ENCODE measurements at regions not wholly inside any gene's neighbourhood (a gene's known extent, or its start where the extent isn't known, plus 50 kb on each side); places are given as distances from the start of the nearest gene placed in this dataset.

DNA sequence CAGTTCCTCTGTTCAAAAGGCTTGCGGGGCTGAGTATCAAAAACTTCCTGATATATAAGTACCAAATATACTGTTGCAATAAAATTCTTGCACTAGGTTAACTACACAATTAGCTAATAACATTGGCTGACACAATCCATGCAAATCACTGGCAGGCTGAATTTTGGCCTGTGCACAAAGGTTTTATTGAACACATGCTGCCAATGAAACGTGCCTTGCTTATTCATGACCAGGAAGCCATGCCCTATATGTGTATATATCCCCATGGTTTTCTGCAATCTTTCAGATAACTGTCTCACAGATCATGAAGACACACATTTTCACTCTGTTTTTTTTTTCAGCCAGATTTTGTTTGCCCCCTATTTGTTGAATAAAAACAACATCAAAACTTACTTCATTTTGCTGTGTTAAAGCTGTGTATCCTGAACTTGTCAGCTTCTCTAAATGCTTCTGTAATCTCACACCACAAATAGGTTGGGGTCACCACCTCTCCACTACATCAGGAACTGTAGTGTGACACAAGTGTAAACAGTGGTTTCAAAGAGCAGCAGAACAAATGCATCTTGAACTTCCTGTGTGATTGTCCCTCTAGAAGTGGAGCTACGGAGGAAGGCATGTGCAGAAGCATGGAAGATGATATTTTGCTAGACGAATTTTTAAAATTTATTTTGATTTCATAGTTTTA, 920.7 kb upstream of the NR2F2 start:
- Histone ChIP-seq H3K9me3 (ENCODE audit: insufficient read depth, low read depth, low read length) (no peaks in the 10 kb centered on the region), H3K4me1 (ENCODE audit: insufficient read depth, low read length) (no peaks in the 10 kb centered on the region), H3K4me3 (ENCODE audit: low read length) (no peak overlapping the region), H3K9ac (ENCODE audit: low read depth, low read length) (no peak overlapping the region), H3K36me3 (ENCODE audit: insufficient read depth, low read depth, low read length) (no peaks in the 10 kb centered on the region), H3K27me3 (ENCODE audit: insufficient read depth, low read length) (no peaks in the 10 kb centered on the region), H3K27ac (ENCODE audit: low read length) (no peak overlapping the region)

GRCh38 chr15:95410757-95411156, 919.7 kb upstream of the NR2F2 start:
- Histone ChIP-seq H3K27me3 (ENCODE audit: insufficient read depth, low read length) (no peaks in the 10 kb centered on the region), H3K9ac (ENCODE audit: low read depth, low read length) (no peak overlapping the region), H3K4me1 (ENCODE audit: insufficient read depth, low read length) (no peaks in the 10 kb centered on the region), H3K4me3 (ENCODE audit: low read length) (no peak overlapping the region), H3K36me3 (ENCODE audit: insufficient read depth, low read depth, low read length) (no peaks in the 10 kb centered on the region), H3K27ac (ENCODE audit: low read length) (no peak overlapping the region), H3K9me3 (ENCODE audit: insufficient read depth, low read depth, low read length) (no peaks in the 10 kb centered on the region)

DNA sequence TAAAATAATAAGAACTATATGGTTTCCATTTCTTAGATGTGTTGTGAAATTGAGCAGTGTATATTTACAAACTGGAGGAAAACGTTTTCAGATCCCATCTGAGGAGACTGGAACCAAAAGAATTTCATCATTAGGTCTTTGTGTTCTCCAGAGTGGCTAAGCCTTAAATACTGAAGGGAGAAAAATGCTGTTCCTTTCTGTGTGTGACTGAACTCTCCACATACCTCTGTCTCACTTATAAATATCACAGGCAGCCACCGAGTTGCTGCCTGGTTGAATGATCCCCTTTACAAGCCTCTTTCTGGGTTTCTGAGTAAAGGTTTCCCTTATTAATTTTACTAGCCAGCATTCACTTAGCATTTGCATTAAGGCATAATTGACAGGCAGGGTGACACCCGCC, 913.9 kb upstream of the NR2F2 start:
- no peaks in the 10 kb centered on the region for H3K27me3 ChIP-seq (ENCODE audit: insufficient read depth, low read length)
- H3K4me3 ChIP-seq (ENCODE audit: low read length): no peak overlapping the region
- H3K27ac ChIP-seq (ENCODE audit: low read length): no peak overlapping the region
- H3K9ac ChIP-seq (ENCODE audit: low read depth, low read length): no peak overlapping the region
- no peaks in the 10 kb centered on the region for H3K9me3 ChIP-seq (ENCODE audit: insufficient read depth, low read depth, low read length)
- no peaks in the 10 kb centered on the region for H3K4me1 ChIP-seq (ENCODE audit: insufficient read depth, low read length)
- H3K36me3 ChIP-seq (ENCODE audit: insufficient read depth, low read depth, low read length): no peaks in the 10 kb centered on the region

GRCh38 chr15:95417761-95418160, 912.7 kb upstream of the NR2F2 start:
- Histone ChIP-seq H3K4me3 (ENCODE audit: low read length) (no peak overlapping the region), H3K4me1 (ENCODE audit: insufficient read depth, low read length) (no peaks in the 10 kb centered on the region), H3K27ac (ENCODE audit: low read length) (no peak overlapping the region), H3K9me3 (ENCODE audit: insufficient read depth, low read depth, low read length) (peaks cover 8% of the 10 kb centered on the region; the same call in 1 of the 2 replicates), H3K36me3 (ENCODE audit: insufficient read depth, low read depth, low read length) (no peaks in the 10 kb centered on the region), H3K9ac (ENCODE audit: low read depth, low read length) (no peak overlapping the region), H3K27me3 (ENCODE audit: insufficient read depth, low read length) (no peaks in the 10 kb centered on the region)

DNA sequence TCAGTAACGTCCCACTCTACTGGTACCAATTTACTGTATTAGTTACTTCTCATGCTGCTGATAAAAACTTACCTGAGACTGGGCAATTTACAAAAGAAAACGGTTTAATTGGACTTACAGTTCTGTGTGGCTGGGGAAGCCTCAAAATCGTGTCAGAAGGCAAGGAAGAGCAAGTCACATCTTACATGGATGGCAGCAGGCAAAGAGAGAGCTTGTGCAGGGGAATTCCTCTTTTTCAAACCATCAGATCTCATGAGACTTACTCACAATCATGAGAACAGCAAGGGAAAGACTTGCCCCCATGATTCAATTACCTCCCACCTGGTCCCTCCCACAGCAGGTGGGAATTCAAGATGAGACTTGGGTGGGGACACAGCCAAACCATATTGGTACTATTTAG, 908.2 kb upstream of the NR2F2 start:
- Histone ChIP-seq H3K4me1 (ENCODE audit: insufficient read depth, low read length) (no peaks in the 10 kb centered on the region), H3K27me3 (ENCODE audit: insufficient read depth, low read length) (no peaks in the 10 kb centered on the region), H3K4me3 (ENCODE audit: low read length) (no peak overlapping the region), H3K9me3 (ENCODE audit: insufficient read depth, low read depth, low read length) (peaks cover 8% of the 10 kb centered on the region; the same call in 1 of the 2 replicates), H3K27ac (ENCODE audit: low read length) (no peak overlapping the region), H3K9ac (ENCODE audit: low read depth, low read length) (no peak overlapping the region), H3K36me3 (ENCODE audit: insufficient read depth, low read depth, low read length) (no peaks in the 10 kb centered on the region)

- Histone ChIP-seq H3K4me3 (ENCODE audit: low read length) (no peak overlapping the region), H3K36me3 (ENCODE audit: insufficient read depth, low read depth, low read length) (no peaks in the 10 kb centered on the region), H3K4me1 (ENCODE audit: insufficient read depth, low read length) (no peaks in the 10 kb centered on the region), H3K27me3 (ENCODE audit: insufficient read depth, low read length) (no peaks in the 10 kb centered on the region), H3K27ac (ENCODE audit: low read length) (no peak overlapping the region), H3K9ac (ENCODE audit: low read depth, low read length) (no peak overlapping the region), H3K9me3 (ENCODE audit: insufficient read depth, low read depth, low read length) (peaks cover 8% of the 10 kb centered on the region; the same call in 1 of the 2 replicates)
These were observed 904.6 kb upstream of the NR2F2 start for GRCh38 chr15:95425859-95426258.

GRCh38 chr15:95429345-95429744, 901.2 kb upstream of the NR2F2 start:
- no peaks in the 10 kb centered on the region for H3K4me1 ChIP-seq (ENCODE audit: insufficient read depth, low read length)
- H3K4me3 ChIP-seq (ENCODE audit: low read length): no peak overlapping the region
- H3K36me3 ChIP-seq (ENCODE audit: insufficient read depth, low read depth, low read length): no peaks in the 10 kb centered on the region
- no peaks in the 10 kb centered on the region for H3K27me3 ChIP-seq (ENCODE audit: insufficient read depth, low read length)
- H3K27ac ChIP-seq (ENCODE audit: low read length): no peak overlapping the region
- H3K9me3 ChIP-seq (ENCODE audit: insufficient read depth, low read depth, low read length): no peaks in the 10 kb centered on the region
- H3K9ac ChIP-seq (ENCODE audit: low read depth, low read length): no peak overlapping the region

DNA sequence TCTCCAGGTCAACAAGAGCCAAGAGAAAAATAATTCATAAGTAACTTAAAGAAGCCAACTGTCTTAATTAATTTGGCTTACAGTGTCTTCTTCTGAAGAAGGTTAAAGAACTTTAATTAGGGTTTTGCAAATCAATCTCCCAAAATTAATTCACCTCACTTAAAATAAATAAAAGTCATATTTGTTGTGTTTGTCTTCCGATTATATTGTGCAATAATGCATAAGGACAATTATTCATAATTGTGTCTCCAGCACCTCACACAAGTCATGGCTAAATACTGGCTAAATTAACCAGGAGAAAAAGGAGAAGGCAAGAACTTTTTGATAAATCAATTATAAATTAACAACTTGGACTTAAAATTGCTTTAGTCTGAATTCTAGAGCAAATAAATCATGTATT, 899.0 kb upstream of the NR2F2 start:
- Histone ChIP-seq H3K27ac (ENCODE audit: low read length) (no peak overlapping the region), H3K4me3 (ENCODE audit: low read length) (no peak overlapping the region), H3K27me3 (ENCODE audit: insufficient read depth, low read length) (no peaks in the 10 kb centered on the region), H3K9me3 (ENCODE audit: insufficient read depth, low read depth, low read length) (no peaks in the 10 kb centered on the region), H3K36me3 (ENCODE audit: insufficient read depth, low read depth, low read length) (no peaks in the 10 kb centered on the region), H3K4me1 (ENCODE audit: insufficient read depth, low read length) (no peaks in the 10 kb centered on the region), H3K9ac (ENCODE audit: low read depth, low read length) (no peak overlapping the region)

- no peak overlapping the region for H3K9ac ChIP-seq (ENCODE audit: low read depth, low read length)
- H3K4me1 ChIP-seq (ENCODE audit: insufficient read depth, low read length): no peaks in the 10 kb centered on the region
- H3K4me3 ChIP-seq (ENCODE audit: low read length): no peak overlapping the region
- no peaks in the 10 kb centered on the region for H3K27me3 ChIP-seq (ENCODE audit: insufficient read depth, low read length)
- H3K9me3 ChIP-seq (ENCODE audit: insufficient read depth, low read depth, low read length): no peaks in the 10 kb centered on the region
- H3K36me3 ChIP-seq (ENCODE audit: insufficient read depth, low read depth, low read length): no peaks in the 10 kb centered on the region
- no peak overlapping the region for H3K27ac ChIP-seq (ENCODE audit: low read length)
These were observed 897.6 kb upstream of the NR2F2 start for GRCh38 chr15:95432878-95433405.

DNA sequence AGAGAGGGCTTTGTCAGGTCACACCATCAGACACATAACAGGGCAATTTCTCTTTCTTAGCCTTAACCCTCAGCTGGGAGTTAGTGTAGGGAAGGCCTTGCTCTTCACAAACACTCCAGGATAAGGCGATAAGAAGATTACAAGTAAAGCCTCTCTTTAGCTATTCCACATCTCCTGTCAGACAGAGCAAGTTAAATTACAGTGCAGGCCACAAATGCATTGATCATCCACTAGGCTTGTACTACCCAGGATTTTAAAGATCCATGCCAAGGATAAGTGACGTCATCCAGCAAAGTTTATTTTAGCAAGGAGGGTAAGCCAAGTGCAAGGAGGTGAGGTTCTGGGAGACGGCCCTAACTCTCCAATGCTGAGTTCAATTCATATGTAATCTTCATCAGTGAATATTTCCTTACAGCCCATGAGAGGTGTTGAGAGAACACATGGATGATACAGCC, 890.6 kb upstream of the NR2F2 start:
- no peak overlapping the region for H3K9ac ChIP-seq (ENCODE audit: low read depth, low read length)
- no peak overlapping the region for H3K4me3 ChIP-seq (ENCODE audit: low read length)
- H3K4me1 ChIP-seq (ENCODE audit: insufficient read depth, low read length): no peaks in the 10 kb centered on the region
- no peaks in the 10 kb centered on the region for H3K27me3 ChIP-seq (ENCODE audit: insufficient read depth, low read length)
- no peaks in the 10 kb centered on the region for H3K9me3 ChIP-seq (ENCODE audit: insufficient read depth, low read depth, low read length)
- H3K27ac ChIP-seq (ENCODE audit: low read length): no peak overlapping the region
- no peaks in the 10 kb centered on the region for H3K36me3 ChIP-seq (ENCODE audit: insufficient read depth, low read depth, low read length)

GRCh38 chr15:95440712-95441111, 889.8 kb upstream of the NR2F2 start:
- Histone ChIP-seq H3K4me3 (ENCODE audit: low read length) (no peak overlapping the region), H3K36me3 (ENCODE audit: insufficient read depth, low read depth, low read length) (no peaks in the 10 kb centered on the region), H3K27ac (ENCODE audit: low read length) (no peak overlapping the region), H3K9ac (ENCODE audit: low read depth, low read length) (no peak overlapping the region), H3K27me3 (ENCODE audit: insufficient read depth, low read length) (no peaks in the 10 kb centered on the region), H3K9me3 (ENCODE audit: insufficient read depth, low read depth, low read length) (no peaks in the 10 kb centered on the region), H3K4me1 (ENCODE audit: insufficient read depth, low read length) (no peaks in the 10 kb centered on the region)

DNA sequence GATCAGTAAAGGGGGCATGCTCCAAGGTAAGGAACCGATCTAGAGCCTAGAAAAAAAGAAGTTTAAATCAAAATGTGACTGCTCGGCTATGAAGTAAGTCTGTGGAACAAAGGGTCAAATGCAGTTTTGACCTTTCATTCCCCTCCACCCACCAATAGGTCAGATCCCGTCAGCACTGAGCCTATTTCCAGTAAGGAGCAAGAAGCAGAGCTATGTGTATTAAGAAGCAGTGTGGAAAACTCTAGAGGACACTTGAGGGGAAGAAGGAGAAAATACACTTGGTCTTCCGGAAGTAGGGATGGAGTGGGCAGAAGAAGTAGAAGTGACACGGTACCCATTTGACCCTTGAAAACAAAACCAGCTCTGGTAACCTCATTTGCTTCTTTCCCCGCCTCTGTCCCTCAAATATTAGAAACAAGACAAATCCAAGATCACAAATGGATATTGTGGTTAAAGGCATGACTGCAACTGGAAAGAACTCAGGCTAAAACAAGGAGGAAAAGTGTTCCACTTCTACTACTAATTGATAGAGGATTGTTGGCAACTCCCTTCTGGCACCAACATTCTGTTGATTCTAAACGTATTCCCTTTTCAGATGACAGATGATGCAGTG, 888.3 kb upstream of the NR2F2 start:
- Histone ChIP-seq H3K4me3 (ENCODE audit: low read length) (no peak overlapping the region), H3K36me3 (ENCODE audit: insufficient read depth, low read depth, low read length) (no peaks in the 10 kb centered on the region), H3K27ac (ENCODE audit: low read length) (no peak overlapping the region), H3K27me3 (ENCODE audit: insufficient read depth, low read length) (no peaks in the 10 kb centered on the region), H3K9me3 (ENCODE audit: insufficient read depth, low read depth, low read length) (no peaks in the 10 kb centered on the region), H3K9ac (ENCODE audit: low read depth, low read length) (no peak overlapping the region), H3K4me1 (ENCODE audit: insufficient read depth, low read length) (no peaks in the 10 kb centered on the region)

Data from iPS-20b (cell line).